GM11168 (cell line): ENCODE measurements at regions not wholly inside any gene's neighbourhood (a gene's known extent, or its start where the extent isn't known, plus 50 kb on each side); places are given as distances from the start of the nearest gene placed in this dataset.

Source experiments
- in situ Hi-C: fragments of 300-500 bp; cut with MboI; formaldehyde crosslinking; loops from one replicate; pipeline ENCODE4 v1.12.0; 2022; ENCODE audit warnings: low sequenced_read_pairs; ENCODE audit not compliant: unreplicated experiment

DNA sequence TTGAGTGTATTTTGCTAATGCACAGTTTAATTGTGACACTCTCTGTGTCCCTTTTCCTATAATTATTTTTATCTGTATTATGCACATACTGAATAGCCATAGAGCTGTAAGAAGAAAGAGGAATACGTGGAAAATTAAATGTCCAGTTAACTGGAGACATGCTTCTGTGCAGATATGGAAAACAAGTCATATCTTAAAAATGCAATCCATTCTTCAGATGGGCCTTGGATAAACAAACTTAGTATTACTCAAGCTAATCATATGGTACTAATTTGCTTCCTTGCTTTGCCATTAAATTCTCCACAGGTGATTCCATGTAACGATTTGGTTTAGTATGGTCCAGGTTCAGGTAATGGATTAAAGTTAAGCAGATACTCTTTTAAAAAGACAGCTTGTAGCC is 201.2 kb upstream of the CELF2 start:
- in situ Hi-C loops, result no loop called here

DNA sequence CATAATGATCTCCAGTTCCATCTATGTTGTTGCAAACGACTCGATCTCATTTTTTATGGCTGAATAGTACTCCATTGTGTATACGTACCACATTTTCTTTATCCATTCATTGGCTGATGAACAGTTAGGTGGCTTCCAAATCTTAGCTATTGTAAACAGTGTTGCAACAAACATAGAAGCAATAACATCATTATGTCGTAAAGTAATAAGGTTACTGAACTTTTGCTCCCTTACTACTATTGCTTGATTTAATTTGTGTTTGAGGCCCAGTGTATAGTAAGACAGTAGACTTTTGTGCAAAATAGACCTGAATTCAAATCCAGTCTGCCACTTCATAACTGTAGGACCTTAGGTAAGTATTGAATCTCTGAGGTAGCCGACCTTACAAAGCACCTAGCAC is 200.1 kb upstream of the CELF2 start:
- in situ Hi-C loops, result no loop called here

DNA sequence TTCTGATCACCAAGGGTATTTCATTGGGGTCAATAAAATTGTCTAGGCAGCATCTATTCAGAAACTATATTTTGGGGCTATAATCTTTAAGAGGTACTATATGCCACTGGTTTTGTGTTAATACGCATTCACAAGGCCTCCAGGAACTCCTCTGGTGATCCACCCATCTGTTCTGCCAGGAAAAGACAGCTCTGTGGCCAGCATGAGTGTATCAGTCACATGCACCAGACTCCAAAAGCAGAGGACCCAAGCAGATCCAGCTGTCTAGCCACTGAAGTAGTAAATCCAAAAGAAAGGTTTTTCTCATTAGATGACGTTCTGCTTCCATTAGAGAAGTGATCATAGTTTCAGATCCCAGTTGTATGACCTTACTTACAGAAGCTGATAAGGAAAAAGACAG is 199.6 kb upstream of the CELF2 start:
- in situ Hi-C loops, result no loop called here

DNA sequence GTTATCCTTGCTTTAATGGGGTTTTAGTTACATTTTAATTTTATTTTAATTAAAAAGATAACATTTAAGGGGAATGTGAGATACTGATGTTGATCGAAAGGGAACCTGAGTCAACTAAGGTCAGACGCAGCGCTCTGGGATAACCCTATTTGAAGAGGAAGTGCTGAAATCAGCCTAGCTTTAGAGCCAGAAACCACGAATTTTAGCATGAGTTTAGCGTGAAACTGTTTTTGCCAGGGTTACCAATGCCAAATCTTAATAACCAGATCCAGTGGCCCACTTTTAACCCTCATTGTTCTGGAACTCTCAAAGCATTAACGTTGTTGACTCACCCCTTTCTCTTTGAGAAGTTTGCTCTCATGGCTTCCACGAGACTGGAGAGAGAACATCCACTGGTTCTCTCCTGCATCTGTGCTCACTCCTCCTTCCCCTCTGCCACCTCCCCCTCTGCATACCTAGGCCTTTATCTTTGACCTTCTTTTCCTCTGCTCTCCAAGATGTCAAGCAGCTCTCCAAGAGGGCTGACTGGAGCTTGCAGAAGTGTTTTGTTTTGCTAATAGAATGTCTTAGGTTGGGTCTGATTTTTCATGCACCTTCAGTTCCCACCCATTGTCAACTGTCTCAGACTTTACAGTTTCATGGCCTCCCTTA is 198.3 kb upstream of the CELF2 start:
- in situ Hi-C loops, result no loop called here

DNA sequence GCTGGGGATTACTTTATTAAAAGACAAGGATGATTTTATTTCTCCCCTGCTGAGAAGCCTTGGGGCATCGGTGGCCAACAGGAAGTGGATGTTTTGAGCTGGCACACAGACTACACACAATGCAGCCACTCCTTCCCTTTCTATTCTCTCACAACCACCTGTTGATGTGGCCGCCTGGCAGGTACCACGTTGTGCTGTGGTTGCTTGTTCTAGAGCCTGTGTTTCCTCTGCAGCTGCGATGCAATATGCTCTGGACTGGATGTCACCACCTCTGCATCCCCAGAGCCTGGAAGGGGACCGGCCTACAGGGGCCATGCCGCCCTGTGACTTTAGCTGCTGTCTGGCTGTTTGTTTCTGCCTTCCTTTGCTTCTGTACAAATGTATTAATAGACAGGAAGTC is 195.7 kb upstream of the CELF2 start:
- in situ Hi-C loops, result no loop called here

DNA sequence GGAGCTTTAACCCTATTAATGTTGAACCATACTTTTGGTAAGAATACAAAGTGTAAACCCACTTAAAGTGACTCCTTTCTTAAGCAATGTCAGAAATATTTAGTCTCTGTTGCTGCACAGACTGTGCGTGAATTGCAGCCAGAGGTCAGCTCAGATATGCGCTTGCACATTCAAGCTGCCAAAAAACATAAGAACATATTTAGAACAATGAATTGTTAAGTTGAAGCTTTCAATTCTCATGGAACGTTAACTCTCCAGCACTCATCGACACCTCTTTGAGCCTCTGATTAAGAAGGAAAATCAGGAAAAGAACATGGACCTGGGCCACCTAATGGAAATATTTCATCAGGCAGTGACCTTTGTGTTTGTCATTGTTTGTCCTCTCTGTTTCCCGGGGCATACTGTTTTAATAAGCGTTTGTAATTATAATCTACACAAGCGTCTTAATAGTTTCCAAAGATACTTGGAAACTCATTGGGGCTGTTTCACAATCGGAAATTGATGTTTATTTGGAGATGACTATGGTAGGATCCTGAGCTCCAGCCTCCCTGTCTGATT is 193.0 kb upstream of the CELF2 start:
- in situ Hi-C loops, result no loop called here

DNA sequence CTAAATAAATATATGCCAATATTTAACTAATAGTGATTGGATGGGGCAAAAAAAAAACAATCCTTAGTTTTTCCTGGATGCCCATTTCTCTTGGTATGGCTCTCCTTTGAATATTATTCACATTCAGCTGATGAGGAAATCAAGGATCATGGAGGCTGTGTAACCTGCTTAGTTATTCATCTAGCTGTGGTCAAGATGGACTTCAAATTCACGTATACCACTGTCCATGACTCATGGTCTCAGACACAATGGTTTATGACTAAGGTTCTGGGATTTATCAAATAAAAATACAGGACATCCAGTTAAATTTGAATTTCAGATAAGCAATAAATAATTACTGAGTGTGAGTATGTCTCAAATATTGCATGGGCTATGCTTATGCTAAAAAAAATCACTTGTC is 191.5 kb upstream of the CELF2 start:
- in situ Hi-C loops, result no loop called here

DNA sequence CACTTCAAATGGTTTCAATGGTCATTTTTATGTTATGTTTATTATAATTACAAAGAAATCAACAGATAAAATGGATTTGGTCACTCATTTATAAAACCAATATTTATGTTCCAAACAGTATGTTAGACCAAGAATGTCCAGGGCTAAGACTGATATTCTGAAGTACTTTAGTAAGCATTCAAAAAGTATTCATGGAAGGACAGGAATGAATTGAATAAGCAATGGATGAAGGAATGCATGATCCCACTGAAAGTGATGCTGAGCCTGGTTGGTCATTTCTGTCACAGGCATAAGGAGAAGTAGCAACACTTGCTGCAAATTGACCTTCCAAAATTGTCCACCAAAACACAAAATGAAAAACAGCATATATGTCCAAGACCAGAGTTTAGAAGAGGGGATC is 189.0 kb upstream of the CELF2 start:
- in situ Hi-C loops, result no loop called here

DNA sequence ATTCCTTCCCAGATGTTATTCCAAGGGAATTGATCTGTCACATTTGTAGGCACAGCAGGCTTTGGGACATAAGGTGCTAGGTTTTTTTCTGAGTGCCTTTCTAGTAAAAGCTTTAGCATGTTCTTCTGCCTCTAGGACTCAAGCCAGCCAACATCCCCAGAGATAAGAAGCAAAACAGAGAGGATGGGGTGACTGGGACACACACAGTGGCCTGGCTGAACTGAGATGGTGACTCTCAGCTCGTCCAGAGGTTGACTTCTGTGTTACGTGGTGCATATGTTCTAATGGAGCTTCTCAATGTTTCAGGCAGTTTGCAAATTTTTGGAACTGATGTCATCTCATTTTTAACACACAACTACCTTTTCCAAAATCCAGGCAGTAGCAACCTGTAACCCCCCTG is 188.1 kb upstream of the CELF2 start:
- in situ Hi-C loops, result no loop called here

DNA sequence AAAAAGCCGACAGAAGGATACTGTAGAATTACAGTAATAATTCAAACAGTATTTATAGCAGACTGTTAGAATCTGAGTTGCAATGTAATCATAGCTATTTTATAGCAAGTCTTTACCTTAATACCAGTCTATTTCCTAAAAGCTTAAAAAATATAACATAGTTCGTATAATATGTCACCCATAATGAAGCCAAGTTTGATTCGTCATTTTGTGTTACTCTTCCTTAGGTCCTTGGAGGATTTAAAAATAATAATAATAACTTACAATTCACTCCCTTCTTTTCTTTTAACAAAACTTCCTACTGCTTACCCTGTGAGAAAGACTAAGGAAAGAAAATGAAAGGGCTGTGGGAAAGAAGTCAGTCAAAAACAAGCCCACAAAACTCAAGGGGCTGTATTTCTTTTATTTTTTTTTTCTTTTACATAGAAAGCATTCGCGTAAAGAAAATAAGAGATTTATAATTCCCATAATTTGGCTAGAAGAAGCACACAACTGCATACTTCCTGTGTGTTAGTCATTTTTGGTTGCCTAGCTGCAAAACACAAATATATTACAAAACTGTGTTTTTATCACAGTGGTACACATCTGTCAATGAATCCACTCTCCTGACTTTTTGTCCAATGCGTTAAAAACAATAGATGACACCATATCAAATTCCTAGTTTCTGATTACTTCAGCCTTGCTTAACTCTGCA is 187.2 kb upstream of the CELF2 start:
- in situ Hi-C loops, result no loop called here

DNA sequence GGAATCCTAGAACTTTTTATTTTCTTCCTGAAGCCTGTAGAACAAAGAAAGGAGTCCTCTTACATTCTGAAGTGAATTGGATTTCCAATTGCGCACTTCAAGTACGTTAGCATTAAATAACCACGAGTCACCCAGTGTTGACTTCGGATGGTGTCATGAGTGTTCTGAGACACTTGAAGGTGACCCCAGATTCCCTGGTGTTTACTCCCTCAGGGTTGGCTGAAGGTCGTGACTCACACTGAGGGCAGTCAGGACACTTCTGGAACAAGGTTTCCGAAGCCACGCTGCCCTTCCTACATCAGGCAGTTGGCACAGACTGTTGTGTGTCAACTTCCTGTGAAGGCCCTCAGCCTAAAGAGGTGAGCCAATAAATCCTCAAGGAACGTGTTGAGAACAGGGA is 186.6 kb upstream of the CELF2 start:
- in situ Hi-C loops, result no loop called here

DNA sequence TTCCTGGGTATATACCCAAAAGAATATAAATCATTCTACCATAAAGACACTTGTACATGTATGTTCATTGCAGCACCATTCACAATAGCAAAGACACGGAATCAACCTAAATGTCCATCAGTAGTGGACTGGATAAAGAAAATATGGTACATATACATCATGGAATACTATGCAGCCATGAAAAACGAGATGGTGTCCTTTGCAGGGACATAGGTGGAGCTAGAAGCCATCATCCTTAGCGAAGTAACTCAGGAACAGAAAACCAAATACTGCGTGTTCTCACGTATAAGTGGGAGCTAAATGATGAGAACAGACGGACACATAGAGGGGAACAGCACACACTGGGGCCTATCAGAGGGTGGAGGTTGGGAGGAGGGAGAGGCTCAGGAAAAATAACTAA is 183.7 kb upstream of the CELF2 start:
- in situ Hi-C loops, result no loop called here

DNA sequence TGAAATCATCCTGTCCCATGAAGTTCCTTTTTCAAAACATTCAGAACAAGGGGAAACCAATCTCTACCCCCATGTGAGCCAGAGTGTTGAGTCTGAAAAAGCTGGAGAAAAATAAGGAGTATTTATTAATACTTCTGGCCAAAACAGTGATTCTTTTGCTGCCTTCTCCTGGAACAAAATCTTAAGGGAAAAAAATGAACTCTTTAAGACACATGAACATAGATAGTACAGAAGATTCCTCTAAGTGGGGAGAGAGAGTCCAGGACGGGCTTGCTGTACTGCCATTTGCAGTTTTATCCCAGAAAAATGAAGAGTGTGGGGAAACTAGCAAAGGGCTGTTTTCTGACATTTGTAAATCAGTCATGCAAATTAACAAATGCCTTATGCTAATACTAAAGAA is 173.4 kb upstream of the CELF2 start:
- in situ Hi-C loops, result no loop called here

DNA sequence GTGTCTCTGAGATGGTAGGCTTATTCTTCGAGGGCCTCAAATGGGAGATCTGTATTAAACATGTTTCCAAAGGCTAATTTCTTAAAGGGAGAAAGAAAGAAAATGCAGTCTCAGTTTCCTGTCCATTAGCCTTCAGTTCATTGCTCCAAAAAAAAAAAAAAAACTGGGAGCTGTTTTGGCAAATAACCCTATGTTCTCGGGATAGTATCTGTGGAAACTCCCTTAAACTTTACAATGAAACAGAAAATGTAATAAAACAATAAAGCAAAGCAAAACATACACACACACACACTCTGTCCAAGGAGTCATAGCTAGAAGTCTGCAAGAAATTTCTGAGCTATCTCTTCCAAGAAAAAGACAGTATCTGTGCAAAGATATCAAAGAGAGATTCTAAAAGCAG is 172.5 kb upstream of the CELF2 start:
- in situ Hi-C loops, result no loop called here

DNA sequence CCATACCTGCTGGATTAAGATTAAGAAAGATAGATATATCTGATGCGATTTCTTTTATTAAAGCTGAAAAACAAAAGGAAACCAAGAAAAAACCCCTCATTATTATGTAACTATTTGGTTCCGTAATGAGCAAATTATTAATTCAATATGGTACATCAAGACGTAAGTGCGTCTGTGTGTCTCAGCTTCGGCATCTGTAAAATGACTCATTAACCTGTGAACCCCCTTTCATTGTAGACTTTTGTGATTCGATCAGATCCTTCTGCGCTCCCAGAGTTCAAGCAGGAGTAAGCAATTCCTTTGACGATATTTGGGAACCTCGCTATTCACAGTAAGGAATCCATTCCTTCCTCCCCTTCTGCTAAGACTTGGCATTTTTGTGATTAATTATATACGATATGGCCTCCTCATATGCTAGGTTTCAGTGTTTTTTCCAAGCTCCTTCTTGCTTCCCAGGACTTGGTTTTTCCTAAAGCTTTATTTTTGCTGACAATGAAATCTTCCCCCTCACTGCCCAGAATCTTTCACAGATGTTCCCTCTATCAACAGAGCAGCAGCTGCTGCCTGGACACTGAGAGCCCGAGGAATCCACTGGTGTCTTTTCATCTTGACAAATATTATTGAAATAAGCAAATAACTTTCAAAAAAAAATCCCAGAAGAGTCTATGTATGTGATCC is 171.7 kb upstream of the CELF2 start:
- in situ Hi-C loops, result no loop called here

DNA sequence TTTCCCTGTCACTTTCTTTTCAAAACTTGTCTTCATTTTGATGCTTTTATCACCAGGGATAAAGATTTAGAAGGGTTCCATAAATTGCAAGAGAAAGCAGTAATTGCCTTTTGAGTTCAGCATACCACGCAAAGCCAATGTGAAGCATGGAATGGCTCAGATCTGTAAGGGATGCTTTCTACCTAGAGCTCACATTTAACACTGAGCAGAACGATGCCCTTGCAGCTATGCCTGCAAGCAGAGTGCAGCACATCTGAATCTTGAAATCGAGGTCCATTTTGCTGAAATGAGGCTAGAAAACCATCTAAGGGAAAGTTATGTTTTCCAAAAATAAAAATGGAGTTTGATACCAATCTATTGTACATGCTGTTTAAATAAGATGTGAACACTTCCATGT is 171.2 kb upstream of the CELF2 start:
- in situ Hi-C loops, result no loop called here

DNA sequence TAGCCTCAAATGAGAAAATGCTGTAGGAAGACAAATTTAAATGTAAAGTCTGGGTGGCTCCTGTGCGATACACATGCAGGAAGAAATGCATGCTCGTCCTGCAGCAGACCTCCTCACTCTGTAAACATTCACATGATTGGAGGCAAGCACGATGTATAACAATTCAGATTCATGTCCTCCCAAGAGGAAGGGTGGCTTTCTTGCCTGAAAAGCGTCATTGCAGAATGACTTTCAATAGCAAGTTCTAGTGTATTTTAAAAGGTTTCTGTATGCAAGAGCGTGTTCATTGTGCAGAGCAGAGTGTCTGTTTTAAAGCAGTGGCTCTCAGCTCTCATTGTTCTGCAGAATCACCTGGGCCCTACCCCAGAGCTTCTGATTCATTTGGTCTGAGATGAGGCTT is 170.3 kb upstream of the CELF2 start:
- in situ Hi-C loops, result no loop called here

DNA sequence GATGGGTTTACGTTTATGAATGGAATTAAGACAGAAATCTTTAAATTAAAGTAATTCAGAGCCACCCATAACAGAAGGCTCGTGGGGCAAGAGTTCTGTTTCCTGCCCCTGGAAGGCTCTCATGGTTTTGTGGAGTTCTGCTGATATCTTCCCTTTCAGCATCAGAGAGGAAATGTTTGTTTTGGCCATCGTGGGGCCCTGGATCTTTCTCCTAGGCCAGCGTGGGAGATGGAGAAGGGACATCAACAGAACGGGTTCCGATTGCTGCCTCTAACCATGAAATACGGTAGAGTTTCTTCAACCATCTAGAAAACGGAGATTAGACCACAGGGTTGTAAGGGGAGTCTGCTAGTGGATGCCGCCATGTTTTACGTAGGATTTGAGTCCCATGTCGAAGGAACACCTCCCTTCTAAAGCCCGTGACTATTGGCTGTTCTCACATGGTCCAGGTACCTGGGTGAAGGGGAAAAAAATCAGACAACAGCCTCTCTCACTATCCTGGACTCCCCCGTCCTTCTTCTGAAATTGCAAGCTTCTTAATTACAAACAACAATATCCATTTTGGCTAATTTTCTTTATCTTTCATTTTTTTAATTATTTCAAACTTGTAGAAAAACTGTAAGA is 169.1 kb upstream of the CELF2 start:
- in situ Hi-C loops, result no loop called here

DNA sequence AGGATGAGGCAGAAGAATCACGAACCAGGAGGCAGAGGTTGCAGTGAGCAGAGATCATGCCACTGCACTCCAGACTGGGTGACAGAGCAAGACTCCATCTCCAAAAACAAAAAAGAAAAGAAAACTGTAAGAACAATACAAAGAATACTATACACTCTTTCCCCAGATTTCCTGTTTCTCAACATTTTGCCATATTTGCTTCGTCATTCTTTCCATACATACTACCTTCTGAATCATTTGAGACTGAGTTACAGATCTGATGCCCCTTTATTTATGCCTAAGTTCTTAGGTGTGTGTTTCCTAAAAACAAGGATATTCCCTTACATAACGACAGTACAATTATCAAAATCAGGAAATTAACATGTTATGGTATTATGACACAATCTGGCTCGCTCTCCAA is 168.4 kb upstream of the CELF2 start:
- in situ Hi-C loops, result no loop called here

DNA sequence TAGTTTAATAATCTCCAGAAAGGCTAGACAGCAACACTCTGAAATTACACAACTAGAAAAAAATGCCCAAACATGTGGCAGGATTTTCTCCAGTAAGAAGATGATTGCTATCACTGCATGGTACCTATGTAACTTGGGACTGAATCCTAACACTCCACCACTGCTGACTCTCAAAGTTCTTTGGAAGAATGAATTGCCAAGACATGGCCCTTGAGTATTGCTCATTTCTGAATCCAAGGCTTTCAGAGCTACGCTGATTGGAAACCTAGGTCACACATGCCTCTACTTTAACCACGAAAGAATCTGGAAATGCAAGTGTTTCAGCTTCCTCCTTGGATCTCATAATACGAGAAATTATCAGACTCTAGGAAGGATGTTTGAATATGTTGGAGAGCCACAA is 167.5 kb upstream of the CELF2 start:
- in situ Hi-C loops, result no loop called here

DNA sequence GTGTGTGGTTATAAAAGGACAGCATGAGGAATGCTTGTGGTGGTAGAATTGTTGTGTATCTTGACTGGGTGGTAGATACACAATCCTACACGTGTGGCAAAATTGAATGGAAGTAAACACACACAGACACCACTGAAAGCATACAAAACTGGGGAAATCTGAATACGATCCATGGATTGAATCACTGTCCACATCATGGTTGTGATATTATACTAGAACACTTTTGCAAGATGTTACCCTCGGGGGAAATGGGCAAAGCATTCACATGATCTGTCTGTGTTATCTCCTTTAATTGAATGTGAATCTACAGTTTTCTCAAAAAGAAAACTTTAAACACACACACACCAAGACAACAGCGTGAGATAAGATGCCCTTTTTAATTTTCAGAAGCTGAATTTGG is 165.2 kb upstream of the CELF2 start:
- in situ Hi-C loops, result no loop called here
